ENCODE measurements at regions not wholly inside any gene's neighbourhood (a gene's known extent, or its start where the extent isn't known, plus 50 kb on each side); places are given as distances from the start of the nearest gene placed in this dataset.
A peak's percentile ranks its signal among the peaks of the same experiment; 100 is the strongest.

- Histone ChIP-seq H3K36me3 (ENCODE audit: control insufficient read depth, insufficient read depth, low read length) (no peaks in the 10 kb centered on the region), H3K79me2 (no peaks in the 10 kb centered on the region), H3K9me3 (ENCODE audit: control insufficient read depth, low read length) (no peaks in the 10 kb centered on the region), H3K27me3 (ENCODE audit: control insufficient read depth, insufficient read depth, low read length) (no peaks in the 10 kb centered on the region), H2AFZ (no peak overlapping the region), H3K4me1 (no peaks in the 10 kb centered on the region), H3K9ac (no peak overlapping the region), H3K4me3 (ENCODE audit: low read depth, low read length) (no peak overlapping the region), H3K4me2 (ENCODE audit: low read length) (no peak overlapping the region), H3K27ac (no peak overlapping the region)
- peak; percentile 46 for TF ChIP-seq CTCF (IDR thresholded peaks at IDR 0.05)
Measured at GRCh38 chr16:80369138-80369958, 171.4 kb upstream of the DYNLRB2 start.

GRCh38 chr16:80367037-80367658, 173.6 kb upstream of the DYNLRB2 start:
- Histone ChIP-seq H3K4me1 (no peaks in the 10 kb centered on the region), H3K27me3 (ENCODE audit: control insufficient read depth, insufficient read depth, low read length) (no peaks in the 10 kb centered on the region), H2AFZ (peak overlapping the region; percentile 31), H3K4me3 (ENCODE audit: low read depth, low read length) (no peak overlapping the region), H3K27ac (no peak overlapping the region), H3K36me3 (ENCODE audit: control insufficient read depth, insufficient read depth, low read length) (no peaks in the 10 kb centered on the region), H3K9me3 (ENCODE audit: control insufficient read depth, low read length) (no peaks in the 10 kb centered on the region), H3K4me2 (ENCODE audit: low read length) (no peak overlapping the region), H3K9ac (no peak overlapping the region), H3K79me2 (no peaks in the 10 kb centered on the region)
- no peak for TF ChIP-seq CTCF (IDR thresholded peaks at IDR 0.05)

- H3K27ac ChIP-seq = no peak overlapping the region
- H3K4me2 ChIP-seq (ENCODE audit: low read length) = no peak overlapping the region
- no peaks in the 10 kb centered on the region for H3K36me3 ChIP-seq (ENCODE audit: control insufficient read depth, insufficient read depth, low read length)
- H3K9me3 ChIP-seq (ENCODE audit: control insufficient read depth, low read length) = no peaks in the 10 kb centered on the region
- H3K27me3 ChIP-seq (ENCODE audit: control insufficient read depth, insufficient read depth, low read length) = no peaks in the 10 kb centered on the region
- no peaks in the 10 kb centered on the region for H3K4me1 ChIP-seq
- H3K9ac ChIP-seq = no peak overlapping the region
- no peak overlapping the region for H3K4me3 ChIP-seq (ENCODE audit: low read depth, low read length)
- no peak for TF ChIP-seq CTCF (IDR thresholded peaks at IDR 0.05)
- H3K79me2 ChIP-seq = no peaks in the 10 kb centered on the region
- H2AFZ ChIP-seq = no peak overlapping the region
Measured at GRCh38 chr16:80366023-80366422, 174.8 kb upstream of the DYNLRB2 start.

GRCh38 chr16:80362816-80363215, 178.0 kb upstream of the DYNLRB2 start:
- H3K4me3 ChIP-seq (ENCODE audit: low read depth, low read length) = no peak overlapping the region
- H3K4me2 ChIP-seq (ENCODE audit: low read length) = no peak overlapping the region
- TF ChIP-seq CTCF (IDR thresholded peaks at IDR 0.05) = no peak
- H3K9me3 ChIP-seq (ENCODE audit: control insufficient read depth, low read length) = no peaks in the 10 kb centered on the region
- H3K27me3 ChIP-seq (ENCODE audit: control insufficient read depth, insufficient read depth, low read length) = no peaks in the 10 kb centered on the region
- no peak overlapping the region for H3K9ac ChIP-seq
- H3K27ac ChIP-seq = no peak overlapping the region
- H3K4me1 ChIP-seq = no peaks in the 10 kb centered on the region
- H3K36me3 ChIP-seq (ENCODE audit: control insufficient read depth, insufficient read depth, low read length) = no peaks in the 10 kb centered on the region
- no peaks in the 10 kb centered on the region for H3K79me2 ChIP-seq
- no peak overlapping the region for H2AFZ ChIP-seq

Measured in parathyroid adenoma (tissue), 2 donors.